IMR-90 (cell line): ENCODE measurements at regions not wholly inside any gene's neighbourhood (a gene's known extent, or its start where the extent isn't known, plus 50 kb on each side); places are given as distances from the start of the nearest gene placed in this dataset.

Experiments
- ATAC-seq: fragments of 200-7000 bp; cut with Tn5 transposase; 2 replicates; pipeline ENCODE4 v1.9.1; 2020; ENCODE audit warnings: low read depth, mild to moderate bottlenecking, moderate library complexity
- BruUV-seq: library from RNA; stranded (reverse); fragments of 400-500 nt; replicated peaks from 2 replicates; lab custom pipeline; 2021; lab: Mats Ljungman, UMichigan
- CTCF ChIA-PET: fragments of 300-600 bp; formaldehyde crosslinking; extraction: SDS; loops from one replicate; lab custom pipeline; 2021; ENCODE audit warnings: antibody characterized with exemption; lab: Yijun Ruan, JAX
- POLR2A ChIA-PET: fragments of 300-600 bp; sonication (Branson Sonifier 250); formaldehyde crosslinking; loops from one replicate; lab custom pipeline; 2022; ENCODE audit warnings: antibody characterized with exemption; ENCODE audit not compliant: unreplicated experiment; lab: Charles Lee
- DNase-seq: peaks from one replicate; pipeline ENCODE4 v3.0.0; 2013
- H2AFZ ChIP-seq: replicated peaks from 2 replicates; pipeline ENCODE3; 2013; ENCODE audit warnings: low read length, mild to moderate bottlenecking; ENCODE audit not compliant: poor library complexity
- H2AK5ac ChIP-seq: 2 replicates; pipeline ENCODE4 v1.6.1; 2013; ENCODE audit warnings: low read depth, low read length, inconsistent platforms
- H2AK9ac ChIP-seq: replicated peaks from 2 replicates; pipeline ENCODE3; 2013; ENCODE audit warnings: mild to moderate bottlenecking, low read depth, low read length, moderate library complexity; ENCODE audit not compliant: poor library complexity
- H2BK120ac ChIP-seq: 2 replicates; pipeline ENCODE4 v1.6.1; 2013; ENCODE audit warnings: low read depth, low read length, inconsistent platforms
- H2BK15ac ChIP-seq: 3 replicates; pipeline ENCODE4 v1.6.1; 2013; ENCODE audit warnings: low read depth, low read length, inconsistent platforms
- H2BK20ac ChIP-seq: 2 replicates; pipeline ENCODE4 v1.6.1; 2013; ENCODE audit warnings: low read depth, mild to moderate bottlenecking, inconsistent platforms, low read length, moderate library complexity
- H2BK5ac ChIP-seq: 2 replicates; pipeline ENCODE4 v1.6.1; 2013; ENCODE audit warnings: mild to moderate bottlenecking, low read depth, low read length, inconsistent platforms; ENCODE audit not compliant: poor library complexity, severe bottlenecking
- H3K14ac ChIP-seq: replicated peaks from 2 replicates; pipeline ENCODE4 v1.6.1; 2013; ENCODE audit warnings: low read depth, low read length, inconsistent platforms
- H3K18ac ChIP-seq: 2 replicates; pipeline ENCODE4 v1.6.1; 2013; ENCODE audit warnings: low read depth, low read length, control low read depth
- H3K23ac ChIP-seq: 2 replicates; pipeline ENCODE4 v1.6.1; 2013; ENCODE audit warnings: low read depth, low read length, inconsistent platforms
- H3K27ac ChIP-seq: 2 replicates; pipeline ENCODE4 v1.5.1; 2013; ENCODE audit warnings: mild to moderate bottlenecking, control low read depth, low read length; ENCODE audit not compliant: insufficient read depth
- H3K27me3 ChIP-seq: 2 replicates; pipeline ENCODE4 v1.6.1; 2013; ENCODE audit warnings: low read length; ENCODE audit not compliant: control insufficient read depth, insufficient read depth
- H3K36me3 ChIP-seq: 2 replicates; pipeline ENCODE4 v1.6.1; 2013; ENCODE audit warnings: low read length, mixed read lengths; ENCODE audit not compliant: control insufficient read depth, insufficient read depth
- H3K4ac ChIP-seq: 2 replicates; pipeline ENCODE4 v1.6.1; 2013; ENCODE audit warnings: low read depth, low read length, inconsistent platforms
- H3K4me1 ChIP-seq: 2 replicates; pipeline ENCODE4 v1.6.1; 2013; ENCODE audit warnings: low read length, mixed read lengths; ENCODE audit not compliant: control insufficient read depth, insufficient read depth
- H3K4me2 ChIP-seq: 2 replicates; pipeline ENCODE4 v1.6.1; 2013; ENCODE audit warnings: low read depth, mild to moderate bottlenecking, control low read depth, low read length, moderate library complexity
- H3K4me3 ChIP-seq: 2 replicates; pipeline ENCODE4 v1.5.1; 2013; ENCODE audit warnings: low read depth, mild to moderate bottlenecking, control low read depth, low read length, moderate library complexity; ENCODE audit not compliant: insufficient read depth
- H3K56ac ChIP-seq: 2 replicates; pipeline ENCODE4 v1.6.1; 2013; ENCODE audit warnings: low read length, inconsistent platforms; ENCODE audit not compliant: insufficient read depth; ENCODE audit errors: extremely low read depth
- H3K79me1 ChIP-seq, 2 experiments: 2 replicates each; pipeline ENCODE4 v1.6.1; 2013; ENCODE audit warnings: low read length in 2 of 2, inconsistent platforms in 1 of 2, low read depth in 1 of 2
- H3K9ac ChIP-seq: 2 replicates; pipeline ENCODE4 v1.6.1; 2013; ENCODE audit warnings: low read depth, low read length, control low read depth
- H3K9me1 ChIP-seq: 2 replicates; pipeline ENCODE4 v1.6.1; 2013; ENCODE audit warnings: low read length, inconsistent platforms; ENCODE audit not compliant: insufficient read depth
- H3K9me3 ChIP-seq: 2 replicates; pipeline ENCODE4 v1.6.1; 2013; ENCODE audit warnings: low read length; ENCODE audit not compliant: control insufficient read depth, insufficient read depth
- H4K20me1 ChIP-seq: 2 replicates; pipeline ENCODE4 v1.6.1; 2013; ENCODE audit warnings: low read length, inconsistent platforms; ENCODE audit not compliant: insufficient read depth
- H4K5ac ChIP-seq: 2 replicates; pipeline ENCODE4 v1.6.1; 2013; ENCODE audit warnings: mild to moderate bottlenecking, low read depth, low read length, control low read depth
- H4K8ac ChIP-seq, 2 experiments: 2 replicates each; pipeline ENCODE4 v1.6.1; 2013; ENCODE audit warnings: low read depth in 2 of 2, low read length in 2 of 2, control low read depth in 1 of 2, inconsistent platforms in 1 of 2
- H4K91ac ChIP-seq: 2 replicates; pipeline ENCODE4 v1.6.1; 2013; ENCODE audit warnings: low read depth, low read length, inconsistent platforms; ENCODE audit not compliant: insufficient read depth
- CHD1 ChIP-seq: IDR thresholded peaks from 2 replicates; pipeline ENCODE4 v1.6.1; 2012; ENCODE audit warnings: low read depth, low read length, improper control_type of control experiment
- ELK1 ChIP-seq: fragments of 150-350 bp; IDR thresholded peaks from 2 replicates; pipeline ENCODE4 v1.6.1; 2016; ENCODE audit warnings: low read depth, mild to moderate bottlenecking, low read length, moderate library complexity, borderline replicate concordance
- MAFK ChIP-seq: IDR thresholded peaks from 2 replicates; pipeline ENCODE4 v1.6.1; 2012; ENCODE audit warnings: low read depth, low read length, improper control_type of control experiment
- MAZ ChIP-seq: IDR thresholded peaks from 2 replicates; pipeline ENCODE4 v1.6.1; 2012; ENCODE audit warnings: low read depth, mild to moderate bottlenecking, low read length, improper control_type of control experiment, moderate library complexity, borderline replicate concordance
- MXI1 ChIP-seq: IDR thresholded peaks from 2 replicates; pipeline ENCODE4 v1.6.1; 2012; ENCODE audit warnings: low read depth, mild to moderate bottlenecking, low read length, moderate library complexity, borderline replicate concordance
- NFE2L2 ChIP-seq: fragments of 150-350 bp; IDR thresholded peaks from 2 replicates; pipeline ENCODE4 v1.6.1; 2016; ENCODE audit warnings: low read depth, mild to moderate bottlenecking, low read length
- RCOR1 ChIP-seq: IDR thresholded peaks from 2 replicates; pipeline ENCODE4 v1.6.1; 2012; ENCODE audit warnings: mild to moderate bottlenecking, low read length, improper control_type of control experiment; ENCODE audit not compliant: insufficient replicate concordance
- RFX5 ChIP-seq: IDR thresholded peaks from 2 replicates; pipeline ENCODE4 v1.8.0; 2012; ENCODE audit warnings: low read depth, mild to moderate bottlenecking, low read length, moderate library complexity
- SMC3 ChIP-seq: fragments of 150-350 bp; IDR thresholded peaks from 2 replicates; pipeline ENCODE4 v1.6.1; 2016; ENCODE audit warnings: low read depth, mild to moderate bottlenecking, antibody characterized with exemption, low read length, moderate library complexity
- WGBS, 2 experiments: methylation state at CpG; one replicate each; pipeline versions ENCODE4 v1.1.5 to v1.1.7; 2013; ENCODE audit warnings: missing lambda C conversion rate in 2 of 2; ENCODE audit not compliant: insufficient read length in 1 of 2; ENCODE audit errors: extremely low coverage in 2 of 2; 5-methylcytosine and 5-hydroxymethylcytosine counted together
- dilution Hi-C: fragments of 300-500 bp; cut with HindIII; formaldehyde crosslinking; loops from one replicate; pipeline ENCODE4 v1.14.3; 2018; ENCODE audit warnings: low sequenced_read_pairs; ENCODE audit not compliant: unreplicated experiment
- in situ Hi-C: fragments of 300-500 bp; cut with MboI; formaldehyde crosslinking; loops from 3 replicates; pipeline ENCODE4 v1.14.3; 2019; ENCODE audit warnings: low sequenced_read_pairs, inconsistent platforms, mixed read lengths
- intact Hi-C: fragments of 100-400 bp; cut with micrococcal nuclease; formaldehyde crosslinking; loops from 2 replicates; pipeline ENCODE4 v1.10.0; 2022

- H3K9me3 ChIP-seq = no peaks in the 10 kb centered on the region
- no peak overlapping the region for H3K9ac ChIP-seq
- no TSS peak for BruUV-seq
- H3K4me3 ChIP-seq = no peak overlapping the region
- no peak overlapping the region for H4K8ac ChIP-seq
- in situ Hi-C loops (loop anchor here (25.0 kb wide), 1 partner anchor 709 kb away; no protein-coding TSS in a partner anchor), intact Hi-C loops (no loop called here), dilution Hi-C loops (no loop called here)
- DNase-seq (no peak), ATAC-seq (no peak)
- peaks cover 16% of the 10 kb centered on the region for H3K27me3 ChIP-seq
- H3K27ac ChIP-seq = no peak overlapping the region
- H3K4ac ChIP-seq = no peak overlapping the region
- H4K91ac ChIP-seq = no peak overlapping the region
- no peak overlapping the region for H4K5ac ChIP-seq
- no peaks in the 10 kb centered on the region; the same call in 1 of the 2 replicates for H3K9me1 ChIP-seq
- TF ChIP-seq MAFK (no peak), MXI1 (no peak), RCOR1 (no peak), CHD1 (no peak), ELK1 (no peak), SMC3 (no peak), NFE2L2 (no peak), RFX5 (no peak), MAZ (no peak)
- H2AK5ac ChIP-seq = no peak overlapping the region
- no peak overlapping the region for H2BK120ac ChIP-seq
- no peaks in the 10 kb centered on the region for H3K79me1 ChIP-seq
- no peaks in the 10 kb centered on the region for H4K20me1 ChIP-seq
- H2BK5ac ChIP-seq = no peak overlapping the region
- no peak overlapping the region for H3K14ac ChIP-seq
- peaks cover 6% of the 10 kb centered on the region; the same call in 1 of the 2 replicates for H3K4me1 ChIP-seq
- no peak overlapping the region for H2AK9ac ChIP-seq
- H2BK20ac ChIP-seq = no peak overlapping the region
- no peak overlapping the region for H3K18ac ChIP-seq
- no peak overlapping the region for H2AFZ ChIP-seq
- no peak overlapping the region for H3K56ac ChIP-seq
- H3K36me3 ChIP-seq = no peaks in the 10 kb centered on the region
- no CpG with 5 or more reads among the region's 3 CpGs for WGBS, 2 experiments
- ChIA-PET POLR2A (no interaction called here), CTCF (interaction anchor here (1.7 kb wide), 1 partner anchor 279 kb away, joined by 11 read pairs; no protein-coding TSS in a partner anchor)
- H3K4me2 ChIP-seq = no peak overlapping the region
- H3K23ac ChIP-seq = no peak overlapping the region
- H2BK15ac ChIP-seq = no peak overlapping the region
Measured at GRCh38 chr2:64328756-64329155, 125.2 kb upstream of the LGALSL start.
